Smooth muscle cell (in vitro differentiated cells): ENCODE measurements at regions not wholly inside any gene's neighbourhood (a gene's known extent, or its start where the extent isn't known, plus 50 kb on each side); places are given as distances from the start of the nearest gene placed in this dataset.

Experiments
- DNase-seq: peaks from one replicate; lab custom pipeline; 2025; ENCODE audit not compliant: unreplicated experiment; lab: John Stamatoyannopoulos, UW
- H2AFZ ChIP-seq: fragments of 200-600 bp; sonication (generic); 2 replicates; pipeline ENCODE4 v1.6.0; 2016; ENCODE audit warnings: antibody characterized with exemption, low read depth, mild to moderate bottlenecking
- H3F3A ChIP-seq: fragments of 200-600 bp; sonication (generic); 2 replicates; pipeline ENCODE4 v1.6.0; 2017; ENCODE audit warnings: antibody characterized with exemption, low read depth
- H3K27ac ChIP-seq: fragments of 200-600 bp; sonication (generic); 2 replicates; pipeline ENCODE4 v1.5.1; 2016; ENCODE audit warnings: low read depth, mild to moderate bottlenecking
- H3K27me3 ChIP-seq: fragments of 200-600 bp; sonication (generic); 2 replicates; pipeline ENCODE4 v1.6.1; 2016; ENCODE audit warnings: low read depth, mild to moderate bottlenecking
- H3K36me3 ChIP-seq: fragments of 200-600 bp; sonication (generic); 2 replicates; pipeline ENCODE4 v1.5.1; 2016; ENCODE audit warnings: low read depth
- H3K4me1 ChIP-seq: fragments of 200-600 bp; sonication (generic); 2 replicates; pipeline ENCODE4 v1.5.1; 2016; ENCODE audit warnings: low read depth
- H3K4me2 ChIP-seq: fragments of 200-600 bp; sonication (generic); 2 replicates; pipeline ENCODE4 v1.6.0; 2016; ENCODE audit warnings: mild to moderate bottlenecking
- H3K4me3 ChIP-seq: fragments of 200-600 bp; sonication (generic); 2 replicates; pipeline ENCODE4 v1.5.1; 2016; ENCODE audit warnings: mild to moderate bottlenecking
- H3K79me2 ChIP-seq: fragments of 200-600 bp; sonication (generic); 2 replicates; pipeline ENCODE4 v1.6.0; 2016; ENCODE audit warnings: low read depth, mild to moderate bottlenecking
- H3K9ac ChIP-seq: fragments of 200-600 bp; sonication (generic); 2 replicates; pipeline ENCODE4 v1.6.0; 2016; ENCODE audit warnings: low read depth
- H3K9me3 ChIP-seq: fragments of 200-600 bp; sonication (generic); replicated peaks from 2 replicates; pipeline ENCODE4 v1.5.1; 2016; ENCODE audit warnings: low read depth
- H4K20me1 ChIP-seq: fragments of 200-600 bp; sonication (generic); 2 replicates; pipeline ENCODE4 v1.6.0; 2016; ENCODE audit warnings: low read depth
- CTCF ChIP-seq: fragments of 200-600 bp; sonication (generic); IDR thresholded peaks from 2 replicates; pipeline ENCODE4 v1.5.1; 2017; ENCODE audit warnings: borderline replicate concordance, mild to moderate bottlenecking, antibody characterized with exemption; ENCODE audit not compliant: insufficient read depth, poor library complexity, severe bottlenecking
- WGBS: methylation state at CpG from one replicate; pipeline ENCODE4 v1.1.7; 2016; ENCODE audit warnings: low lambda C conversion rate; 5-methylcytosine and 5-hydroxymethylcytosine counted together

- no peak overlapping the region for H3K4me3 ChIP-seq
- no peak overlapping the region for H3K27ac ChIP-seq
- WGBS = 100% methylated on average over 1 of the region's 1 CpG
- no peaks in the 10 kb centered on the region for H3K9me3 ChIP-seq
- no peaks in the 10 kb centered on the region for H3K4me1 ChIP-seq
- H4K20me1 ChIP-seq = no peaks in the 10 kb centered on the region
- no peak for TF ChIP-seq CTCF
- H2AFZ ChIP-seq = no peak overlapping the region
- no peaks in the 10 kb centered on the region for H3K79me2 ChIP-seq
- no peak overlapping the region for H3K4me2 ChIP-seq
- no peak for DNase-seq
- no peaks in the 10 kb centered on the region for H3K27me3 ChIP-seq
- no peaks in the 10 kb centered on the region for H3K36me3 ChIP-seq
- H3F3A ChIP-seq = no peaks in the 10 kb centered on the region
- no peak overlapping the region for H3K9ac ChIP-seq
These were observed 184.1 kb upstream of the DUSP10 start for GRCh38 chr1:221925947-221926346.

- H3F3A ChIP-seq = no peaks in the 10 kb centered on the region
- TF ChIP-seq CTCF = no peak
- no peak overlapping the region for H3K9ac ChIP-seq
- H3K4me2 ChIP-seq = no peak overlapping the region
- WGBS = 91% methylated on average over 8 of the region's 8 CpGs
- H3K36me3 ChIP-seq = no peaks in the 10 kb centered on the region
- no peak overlapping the region for H2AFZ ChIP-seq
- no peaks in the 10 kb centered on the region for H3K27me3 ChIP-seq
- H3K4me3 ChIP-seq = no peak overlapping the region
- no peak overlapping the region for H3K27ac ChIP-seq
- no peaks in the 10 kb centered on the region for H3K4me1 ChIP-seq
- no peak for DNase-seq
- no peaks in the 10 kb centered on the region for H4K20me1 ChIP-seq
- no peaks in the 10 kb centered on the region for H3K79me2 ChIP-seq
- H3K9me3 ChIP-seq = no peaks in the 10 kb centered on the region
These were observed 182.2 kb upstream of the DUSP10 start for GRCh38 chr1:221923929-221924598.

GRCh38 chr1:221921936-221922335 lies 180.0 kb upstream of the DUSP10 start:
- no peaks in the 10 kb centered on the region for H3K27me3 ChIP-seq
- no peak for TF ChIP-seq CTCF
- no peak overlapping the region for H3K27ac ChIP-seq
- no peak overlapping the region for H3K4me3 ChIP-seq
- no peak for DNase-seq
- no peak overlapping the region for H3K4me2 ChIP-seq
- H4K20me1 ChIP-seq = no peaks in the 10 kb centered on the region
- 89% methylated on average over 2 of the region's 2 CpGs for WGBS
- H3K79me2 ChIP-seq = no peaks in the 10 kb centered on the region
- H2AFZ ChIP-seq = no peak overlapping the region
- H3F3A ChIP-seq = no peaks in the 10 kb centered on the region
- H3K4me1 ChIP-seq = no peaks in the 10 kb centered on the region
- no peaks in the 10 kb centered on the region for H3K36me3 ChIP-seq
- H3K9ac ChIP-seq = no peak overlapping the region
- no peaks in the 10 kb centered on the region for H3K9me3 ChIP-seq

GRCh38 chr1:221919743-221920142 lies 177.9 kb upstream of the DUSP10 start:
- H3K36me3 ChIP-seq = no peaks in the 10 kb centered on the region
- no peak for TF ChIP-seq CTCF
- no peaks in the 10 kb centered on the region for H3K4me1 ChIP-seq
- 91% methylated on average over 2 of the region's 2 CpGs for WGBS
- H3K27ac ChIP-seq = no peak overlapping the region
- H3K4me2 ChIP-seq = no peak overlapping the region
- no peak overlapping the region for H2AFZ ChIP-seq
- no peaks in the 10 kb centered on the region for H3K27me3 ChIP-seq
- no peak overlapping the region for H3K9ac ChIP-seq
- no peaks in the 10 kb centered on the region for H3K79me2 ChIP-seq
- no peaks in the 10 kb centered on the region for H3F3A ChIP-seq
- H3K9me3 ChIP-seq = no peaks in the 10 kb centered on the region
- no peak for DNase-seq
- no peaks in the 10 kb centered on the region for H4K20me1 ChIP-seq
- no peak overlapping the region for H3K4me3 ChIP-seq
